MCF 10A (cell line): ENCODE measurements at regions not wholly inside any gene's neighbourhood (a gene's known extent, or its start where the extent isn't known, plus 50 kb on each side); places are given as distances from the start of the nearest gene placed in this dataset.

ENCODE experiments used
- BruUV-seq: library from RNA; stranded (reverse); fragments of 400-500 nt; replicated peaks from 2 replicates; lab custom pipeline; 2021; lab: Mats Ljungman, UMichigan
- CTCF ChIA-PET: fragments of 300-600 bp; sonication (Branson Sonifier 250); formaldehyde crosslinking; extraction: SDS; loops from one replicate; lab custom pipeline; 2021; ENCODE audit warnings: antibody characterized with exemption, inconsistent platforms; lab: Yijun Ruan, JAX
- POLR2A ChIA-PET: fragments of 300-600, 350-650 bp; sonication (Branson Sonifier 250); formaldehyde crosslinking; extraction: SDS; loops from one replicate; lab custom pipeline; 2020; ENCODE audit warnings: antibody characterized with exemption, inconsistent platforms; lab: Yijun Ruan, JAX
- DNase-seq: peaks from one replicate; pipeline ENCODE4 v3.0.0-alpha.2; 2018; ENCODE audit not compliant: unreplicated experiment
- H3K27ac Mint-ChIP-seq: one replicate; pipeline ENCODE4 v1.8.0; 2022; ENCODE audit warnings: mild to moderate bottlenecking, low read depth, mixed read lengths; ENCODE audit not compliant: unreplicated experiment
- H3K27me3 Mint-ChIP-seq: one replicate; pipeline ENCODE4 v1.8.0; 2022; ENCODE audit warnings: mixed read lengths; ENCODE audit not compliant: insufficient read depth, unreplicated experiment
- H3K36me3 Mint-ChIP-seq: one replicate; pipeline ENCODE4 v1.8.0; 2022; ENCODE audit warnings: mild to moderate bottlenecking, moderate library complexity, mixed read lengths; ENCODE audit not compliant: insufficient read depth, unreplicated experiment
- H3K4me1 Mint-ChIP-seq: one replicate; pipeline ENCODE4 v1.8.0; 2022; ENCODE audit warnings: mixed read lengths; ENCODE audit not compliant: insufficient read depth, unreplicated experiment
- H3K4me3 Mint-ChIP-seq: one replicate; pipeline ENCODE4 v1.8.0; 2022; ENCODE audit warnings: mild to moderate bottlenecking, moderate library complexity, mixed read lengths; ENCODE audit not compliant: unreplicated experiment
- H3K9me3 Mint-ChIP-seq: one replicate; pipeline ENCODE4 v1.8.0; 2022; ENCODE audit warnings: mixed read lengths; ENCODE audit not compliant: unreplicated experiment
- intact Hi-C: fragments of 100-400 bp; cut with micrococcal nuclease; formaldehyde crosslinking; loops from 2 replicates; pipeline ENCODE4 v1.14.1; 2022
- TF ChIP-seq, protein P1 (sequence below): fragments of 200-600 bp; IDR thresholded peaks from one replicate; pipeline ENCODE4 v1.8.0; 2022; ENCODE audit warnings: antibody characterized with exemption, mild to moderate bottlenecking; ENCODE audit not compliant: unreplicated experiment

DNA sequence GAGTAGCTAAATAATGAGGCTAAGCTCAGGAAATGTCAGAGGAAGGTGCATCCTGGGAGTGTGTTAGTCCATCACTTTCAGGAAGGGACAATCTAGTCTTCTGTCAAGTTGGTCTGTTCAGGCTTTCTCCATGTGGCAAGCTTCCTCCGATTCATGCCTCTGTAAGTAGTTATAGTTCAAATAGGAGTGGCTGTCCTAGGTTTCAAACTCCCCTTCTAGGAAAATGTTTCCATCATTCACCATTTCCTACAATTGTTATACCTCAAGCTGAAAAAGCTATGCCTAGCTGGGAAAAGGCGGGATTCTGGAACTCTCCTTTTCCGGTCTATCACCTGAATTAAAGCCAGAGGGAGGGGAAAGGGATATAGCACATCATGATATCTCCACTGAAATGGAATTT is 287.7 kb upstream of the ZSWIM2 start:
- POLR2A ChIA-PET, result interaction anchor here (0.6 kb wide), 1 partner anchor 8 kb away, joined by 3 read pairs; no protein-coding TSS in a partner anchor
- H3K36me3 Mint-ChIP-seq, result no peaks in the 10 kb centered on the region
- CTCF ChIA-PET, result interaction anchor here (0.6 to 1.5 kb wide), 8 partner anchors 10 to 315 kb away, joined by 3 to 7 read pairs (median 4); partner anchors contain the start of gene CALCRL
- no peak overlapping the region for H3K27ac Mint-ChIP-seq
- no peaks in the 10 kb centered on the region for H3K4me1 Mint-ChIP-seq
- no peak overlapping the region for H3K4me3 Mint-ChIP-seq
- TF ChIP-seq, protein P1, sequence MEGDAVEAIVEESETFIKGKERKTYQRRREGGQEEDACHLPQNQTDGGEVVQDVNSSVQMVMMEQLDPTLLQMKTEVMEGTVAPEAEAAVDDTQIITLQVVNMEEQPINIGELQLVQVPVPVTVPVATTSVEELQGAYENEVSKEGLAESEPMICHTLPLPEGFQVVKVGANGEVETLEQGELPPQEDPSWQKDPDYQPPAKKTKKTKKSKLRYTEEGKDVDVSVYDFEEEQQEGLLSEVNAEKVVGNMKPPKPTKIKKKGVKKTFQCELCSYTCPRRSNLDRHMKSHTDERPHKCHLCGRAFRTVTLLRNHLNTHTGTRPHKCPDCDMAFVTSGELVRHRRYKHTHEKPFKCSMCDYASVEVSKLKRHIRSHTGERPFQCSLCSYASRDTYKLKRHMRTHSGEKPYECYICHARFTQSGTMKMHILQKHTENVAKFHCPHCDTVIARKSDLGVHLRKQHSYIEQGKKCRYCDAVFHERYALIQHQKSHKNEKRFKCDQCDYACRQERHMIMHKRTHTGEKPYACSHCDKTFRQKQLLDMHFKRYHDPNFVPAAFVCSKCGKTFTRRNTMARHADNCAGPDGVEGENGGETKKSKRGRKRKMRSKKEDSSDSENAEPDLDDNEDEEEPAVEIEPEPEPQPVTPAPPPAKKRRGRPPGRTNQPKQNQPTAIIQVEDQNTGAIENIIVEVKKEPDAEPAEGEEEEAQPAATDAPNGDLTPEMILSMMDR, result no peak
- DNase-seq, result no peak
- no TSS peak for BruUV-seq
- no peaks in the 10 kb centered on the region for H3K27me3 Mint-ChIP-seq
- intact Hi-C loops, result loop anchor here (10.0 kb wide), 1 partner anchor 272 kb away; no protein-coding TSS in a partner anchor
- no peaks in the 10 kb centered on the region for H3K9me3 Mint-ChIP-seq

DNA sequence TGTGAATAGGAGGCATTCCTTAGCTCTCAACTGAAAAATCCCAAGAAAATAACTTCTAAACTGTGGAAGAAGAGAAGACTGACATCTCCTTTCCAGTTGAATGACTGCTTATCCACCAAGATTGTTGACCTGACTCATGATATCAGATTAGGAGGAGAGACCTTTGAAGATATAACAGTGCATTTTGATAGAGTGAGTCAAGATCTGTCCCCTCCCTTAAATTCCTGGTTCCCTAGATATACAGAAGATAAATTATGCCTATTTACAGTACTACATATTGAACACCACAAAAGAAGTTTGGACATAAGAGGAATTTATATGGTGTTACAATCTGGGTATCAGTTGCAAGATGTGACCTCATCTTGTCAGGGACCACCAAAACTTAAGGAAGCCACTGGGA is 285.3 kb upstream of the ZSWIM2 start:
- H3K9me3 Mint-ChIP-seq, result no peaks in the 10 kb centered on the region
- H3K4me1 Mint-ChIP-seq, result no peaks in the 10 kb centered on the region
- CTCF ChIA-PET, result no interaction called here
- intact Hi-C loops, result loop anchor here (10.0 kb wide), 1 partner anchor 270 kb away; no protein-coding TSS in a partner anchor
- TF ChIP-seq, protein P1, result no peak
- no peak overlapping the region for H3K27ac Mint-ChIP-seq
- no peaks in the 10 kb centered on the region for H3K36me3 Mint-ChIP-seq
- BruUV-seq, result no TSS peak
- H3K4me3 Mint-ChIP-seq, result no peak overlapping the region
- POLR2A ChIA-PET, result no interaction called here
- no peak for DNase-seq
- no peaks in the 10 kb centered on the region for H3K27me3 Mint-ChIP-seq

DNA sequence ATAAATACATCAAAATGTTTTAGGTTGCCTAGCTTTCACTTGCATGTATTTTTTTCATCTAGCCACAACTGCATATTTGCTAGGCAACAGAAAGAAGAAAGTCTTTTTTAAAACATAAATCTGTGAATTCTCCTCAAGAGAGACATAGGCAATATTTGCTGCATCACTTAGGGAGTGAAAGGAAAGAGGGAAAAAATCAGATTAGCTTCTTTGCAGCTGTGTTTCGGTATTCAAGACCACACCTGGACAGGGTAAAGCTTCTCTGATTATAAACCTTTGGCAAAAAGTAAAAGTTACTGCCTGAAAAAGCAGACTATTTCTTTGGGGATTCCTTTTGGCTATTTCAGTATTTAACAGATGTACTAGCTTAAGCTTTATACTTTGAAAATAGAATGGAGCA is 280.9 kb upstream of the ZSWIM2 start:
- CTCF ChIA-PET, result no interaction called here
- Mint-ChIP-seq H3K27ac (no peak overlapping the region), H3K4me3 (no peak overlapping the region), H3K27me3 (no peaks in the 10 kb centered on the region), H3K36me3 (no peaks in the 10 kb centered on the region), H3K9me3 (no peaks in the 10 kb centered on the region), H3K4me1 (no peaks in the 10 kb centered on the region)
- POLR2A ChIA-PET, result interaction anchor here (0.7 kb wide), 1 partner anchor 148 kb away, joined by 3 read pairs; no protein-coding TSS in a partner anchor
- intact Hi-C loops, result loop anchor here (10.0 kb wide), 1 partner anchor 265 kb away; no protein-coding TSS in a partner anchor
- TF ChIP-seq, protein P1, result no peak
- DNase-seq, result no peak
- BruUV-seq, result no TSS peak

DNA sequence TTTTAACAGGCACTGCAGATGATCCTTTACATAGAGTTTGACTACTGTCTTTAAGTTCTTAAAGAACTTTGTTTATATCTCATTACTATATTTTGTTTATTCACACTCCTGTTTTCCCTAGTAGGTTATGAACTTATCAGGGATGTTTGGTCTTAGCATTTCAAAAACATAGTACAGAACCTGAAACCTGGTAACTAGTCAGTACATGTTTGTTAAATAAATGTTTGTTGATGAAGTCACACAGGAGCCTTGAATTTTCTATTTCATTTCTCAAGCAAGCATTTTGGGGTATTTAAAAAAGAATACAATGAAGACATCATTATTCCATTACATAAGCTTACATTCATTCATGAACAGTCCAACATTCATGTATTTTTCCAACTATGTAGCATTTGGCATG is 280.3 kb upstream of the ZSWIM2 start:
- TF ChIP-seq, protein P1, result no peak
- no peak for DNase-seq
- Mint-ChIP-seq H3K9me3 (no peaks in the 10 kb centered on the region), H3K4me3 (no peak overlapping the region), H3K27ac (no peak overlapping the region), H3K4me1 (no peaks in the 10 kb centered on the region), H3K36me3 (no peaks in the 10 kb centered on the region), H3K27me3 (no peaks in the 10 kb centered on the region)
- intact Hi-C loops, result no loop called here
- POLR2A ChIA-PET, result interaction anchor here (0.7 kb wide), 1 partner anchor 149 kb away, joined by 3 read pairs; no protein-coding TSS in a partner anchor
- CTCF ChIA-PET, result interaction anchor here (1.0 kb wide), 2 partner anchors 25 to 33 kb away, joined by 3 to 6 read pairs; no protein-coding TSS in a partner anchor
- BruUV-seq, result no TSS peak
